ENCODE measurements at regions not wholly inside any gene's neighbourhood (a gene's known extent, or its start where the extent isn't known, plus 50 kb on each side); places are given as distances from the start of the nearest gene placed in this dataset.

- TF ChIP-seq ZNF274 (IDR thresholded peaks at IDR 0.05; ENCODE audit: insufficient read depth, insufficient read length), result no peak
- no peak for TF ChIP-seq IRF4 (IDR thresholded peaks at IDR 0.05; ENCODE audit: low read depth, low read length)
- no peak for TF ChIP-seq EZH2 (IDR thresholded peaks at IDR 0.05; ENCODE audit: borderline replicate concordance, control insufficient read depth, low read depth, low read length)
- TF ChIP-seq CTCF (IDR thresholded peaks at IDR 0.05 in 2 of 3, conservative IDR thresholded peaks at IDR 0.05 in 1 of 3; ENCODE audit: control insufficient read depth in 2 of 3, extremely low read depth in 1 of 3, insufficient read depth in 1 of 3, low read depth in 3 of 3, low read length in 3 of 3), result no peak
These were observed 514.8 kb downstream of the AMY1C start for GRCh38 chr1:104264521-104264920.

Data from GM12878 (cell line).